GM21447 (cell line): ENCODE measurements at regions not wholly inside any gene's neighbourhood (a gene's known extent, or its start where the extent isn't known, plus 50 kb on each side); places are given as distances from the start of the nearest gene placed in this dataset.
"Not testable (repeated sequence)": the region's sequence is repeated elsewhere in the genome, so short reads cannot be mapped to it uniquely, and the experiment has no call there.

Source experiments
- ATAC-seq: cut with Tn5 transposase; IDR thresholded peaks from one replicate; pipeline ENCODE4 v1.9.1; 2021; ENCODE audit not compliant: unreplicated experiment

DNA sequence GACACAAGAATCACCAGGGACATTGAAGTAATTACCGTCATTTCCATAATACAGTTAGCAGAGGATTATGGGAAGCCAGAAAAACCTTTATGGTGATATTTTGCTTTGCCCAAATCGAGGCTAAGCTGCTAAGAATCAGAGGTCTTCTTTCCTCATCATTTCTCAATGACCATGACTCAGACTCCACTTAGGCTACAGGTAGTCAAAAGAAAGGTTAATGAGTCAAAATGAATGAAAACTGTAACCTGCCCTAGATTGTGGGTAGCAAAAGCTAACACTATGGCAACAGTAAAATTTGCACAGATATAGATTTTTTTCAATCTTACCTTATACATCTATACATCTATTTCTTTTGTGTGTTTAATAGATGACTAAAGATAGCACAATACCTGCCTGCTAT, 185.8 kb downstream of the CARTPT start:
- no peak for ATAC-seq

DNA sequence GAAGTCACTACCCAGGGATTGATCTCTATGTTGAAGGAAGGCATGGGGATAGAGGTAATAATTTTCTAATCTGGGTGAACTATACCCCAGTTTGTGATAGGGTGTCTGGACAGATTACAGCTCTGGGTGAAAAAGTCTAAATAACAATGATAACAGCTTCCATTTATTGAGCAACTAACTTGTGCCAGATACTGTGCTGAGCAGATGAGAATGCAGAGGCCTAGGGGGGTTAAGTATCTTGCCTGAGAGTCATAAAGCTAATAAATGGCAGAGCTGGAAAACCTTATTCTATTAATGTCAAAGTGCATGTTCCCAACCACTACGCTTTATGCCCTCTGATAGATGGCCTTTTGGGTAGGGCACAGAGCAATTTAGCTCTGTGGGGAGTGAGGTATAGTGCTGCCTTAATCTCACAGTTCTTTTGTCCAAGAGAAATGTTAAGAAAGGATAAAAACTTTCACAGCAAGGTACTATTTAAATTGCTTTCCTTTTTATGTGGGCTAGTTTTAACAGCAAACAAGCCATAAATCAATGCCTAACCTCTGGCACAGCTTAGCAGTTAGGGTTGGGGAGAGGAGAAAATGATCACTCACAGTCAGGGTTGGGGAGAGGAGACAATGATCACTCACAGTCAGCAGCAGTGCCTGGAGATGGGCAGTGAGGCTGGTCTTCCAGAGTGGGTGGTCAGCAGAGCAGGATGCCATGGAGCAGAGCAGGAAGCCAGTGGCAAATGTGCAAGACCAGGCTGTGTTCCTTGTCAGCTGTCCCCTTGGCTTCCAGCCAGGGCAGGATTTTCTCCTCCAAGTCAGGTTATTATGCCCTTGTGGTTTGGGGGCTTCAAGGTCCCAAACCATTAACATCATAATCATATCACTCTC, 187.0 kb downstream of the CARTPT start:
- ATAC-seq = no peak

DNA sequence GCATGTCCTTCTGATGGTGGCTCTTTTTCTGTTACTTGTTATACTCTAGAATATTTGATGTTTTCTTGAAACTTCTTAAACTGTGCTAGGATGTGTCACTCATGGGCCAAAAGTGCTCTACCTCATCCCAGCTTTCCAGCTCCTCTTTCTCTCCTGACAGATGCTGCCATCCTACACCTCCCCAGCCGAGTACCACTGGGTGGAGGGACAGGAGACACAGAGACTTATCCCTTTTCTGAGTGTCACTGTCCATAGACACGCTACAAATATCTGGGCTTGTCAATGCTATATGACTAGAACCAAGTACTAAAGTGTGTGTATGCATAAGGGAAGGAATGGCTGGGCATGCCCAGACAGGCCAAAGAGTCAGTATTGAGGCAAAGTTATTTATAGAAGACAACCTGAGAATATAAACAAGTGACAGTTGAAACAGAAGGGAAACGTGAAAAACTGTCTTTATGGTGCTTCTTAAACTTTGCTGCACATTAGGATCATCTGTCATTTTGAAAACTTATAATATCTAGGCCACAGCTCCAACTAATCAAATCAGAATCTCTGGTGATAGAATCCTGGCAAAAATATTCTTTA, 188.0 kb downstream of the CARTPT start:
- no peak for ATAC-seq

DNA sequence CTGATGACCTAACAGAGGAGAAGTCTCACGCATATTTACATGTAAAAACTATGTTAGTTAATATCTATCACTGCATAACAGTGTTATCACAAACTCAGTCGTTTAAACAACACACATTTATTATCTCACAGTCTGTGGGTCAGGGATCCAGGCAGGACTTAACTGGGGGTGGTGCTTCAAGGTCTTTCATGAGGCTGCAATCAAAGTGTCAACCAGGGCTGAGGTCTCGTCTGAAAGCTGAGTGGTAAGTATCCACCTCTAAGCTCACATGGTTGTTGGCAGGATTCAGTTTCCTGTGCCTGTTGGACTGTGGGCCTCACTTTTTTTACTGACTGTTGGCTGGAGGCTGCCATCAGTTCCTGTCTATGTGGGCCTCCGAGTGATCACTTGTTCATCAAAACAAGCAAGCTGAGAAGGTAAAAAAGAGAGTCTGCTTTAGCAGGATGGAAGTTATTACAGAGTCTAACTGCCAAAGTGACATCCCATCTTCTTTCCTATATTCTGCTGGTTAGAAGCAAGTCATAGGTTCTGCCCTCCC, 188.6 kb downstream of the CARTPT start:
- ATAC-seq = no peak

DNA sequence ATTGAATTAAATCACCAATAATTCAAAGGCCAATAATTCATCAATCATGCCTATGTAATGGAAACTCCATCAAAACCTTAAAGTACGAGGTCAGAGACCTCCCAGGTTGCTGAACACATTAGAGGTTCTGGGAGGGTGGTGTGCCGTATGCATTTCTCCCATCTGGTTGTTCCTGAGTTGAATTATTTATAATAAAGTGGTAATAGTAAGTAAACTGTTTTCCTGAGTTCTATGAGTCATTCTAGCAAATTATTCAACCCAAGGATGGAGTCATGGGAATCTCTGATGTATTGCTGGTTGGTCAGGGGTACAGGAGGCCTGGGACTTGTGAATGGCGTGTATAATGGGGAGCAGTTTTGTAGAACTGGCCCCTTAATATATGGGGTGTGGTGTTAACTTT, 191.7 kb downstream of the CARTPT start:
- ATAC-seq = no peak

DNA sequence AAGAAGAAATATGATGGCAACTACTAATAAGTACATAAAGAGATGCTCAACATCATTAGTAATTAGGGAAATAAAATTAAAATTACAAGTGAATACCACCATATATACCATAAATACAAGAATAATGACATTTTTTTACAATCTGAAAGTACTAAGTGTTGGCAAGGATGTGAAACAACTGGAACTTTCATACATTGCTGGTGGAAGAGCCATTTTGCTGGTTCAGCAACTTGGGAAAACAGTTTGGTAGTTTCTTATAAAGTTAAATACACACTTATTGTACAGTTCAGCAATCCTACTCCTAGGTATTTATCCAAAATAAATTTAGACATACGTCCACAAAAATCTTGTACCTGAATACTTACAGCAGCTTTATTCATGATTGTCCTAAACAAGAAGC, 192.9 kb downstream of the CARTPT start:
- no peak for ATAC-seq

DNA sequence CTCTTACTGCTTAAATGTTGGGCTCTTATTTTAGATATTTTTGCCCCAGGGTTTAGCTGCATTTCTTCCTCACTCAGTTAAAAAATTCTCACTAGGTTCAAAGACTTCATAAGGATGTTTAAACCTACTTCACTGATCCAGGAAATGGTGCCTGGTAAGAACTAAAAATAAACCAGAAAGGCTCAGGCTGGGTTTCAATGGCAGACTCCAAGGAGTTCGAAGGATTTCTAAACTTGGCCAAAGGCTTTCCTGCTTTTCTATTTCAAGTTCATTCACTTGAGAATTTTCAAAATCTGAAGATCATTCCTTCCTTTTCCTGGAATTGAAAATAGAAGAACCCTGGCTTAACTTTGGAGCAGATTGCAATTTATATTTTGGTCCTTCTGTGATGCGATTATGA, 193.0 kb upstream of the MAP1B start:
- ATAC-seq = no peak

DNA sequence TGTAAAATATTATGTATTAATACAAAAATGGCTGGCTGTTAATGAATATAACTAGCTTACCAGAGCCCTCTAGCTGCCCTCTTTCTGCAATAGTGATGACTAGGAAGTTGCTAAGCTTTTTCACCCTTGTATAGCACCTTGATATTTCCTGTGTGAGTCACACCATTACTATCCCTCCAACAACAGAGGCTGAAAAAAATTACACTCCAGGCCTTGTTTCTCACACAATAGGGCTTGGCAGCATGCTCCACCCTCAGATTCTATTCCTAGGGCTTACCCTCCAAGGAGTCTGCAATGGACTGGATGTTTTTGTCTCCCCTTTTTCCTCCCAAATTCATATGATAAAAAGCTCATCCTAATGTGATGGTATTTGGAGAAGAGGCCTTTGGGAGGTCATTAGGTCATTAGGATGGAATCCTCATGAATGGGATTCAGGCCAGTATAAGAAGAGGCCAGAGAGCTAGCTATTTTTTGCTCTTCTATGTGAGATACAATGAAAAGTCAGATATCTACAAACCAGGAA, 184.6 kb upstream of the MAP1B start:
- no peak for ATAC-seq

DNA sequence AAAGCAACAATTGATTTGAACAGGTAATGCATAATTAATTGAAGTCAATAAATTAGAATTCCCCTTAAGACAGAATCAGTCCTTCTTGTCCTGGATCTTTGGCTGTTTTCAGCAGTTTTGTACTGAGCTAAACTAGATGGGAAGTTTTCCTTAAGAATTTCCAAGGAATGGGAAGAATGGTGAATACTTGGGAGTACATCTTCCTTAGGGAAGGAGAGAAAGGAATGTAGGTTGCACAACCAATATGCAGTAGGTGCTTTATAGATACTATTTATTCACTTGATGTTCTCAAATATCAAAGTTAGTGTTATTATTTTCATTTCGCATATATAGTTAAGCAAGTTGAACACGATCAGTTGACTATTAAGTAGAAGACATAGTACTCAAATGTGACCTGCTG, 183.5 kb upstream of the MAP1B start:
- ATAC-seq = no peak

DNA sequence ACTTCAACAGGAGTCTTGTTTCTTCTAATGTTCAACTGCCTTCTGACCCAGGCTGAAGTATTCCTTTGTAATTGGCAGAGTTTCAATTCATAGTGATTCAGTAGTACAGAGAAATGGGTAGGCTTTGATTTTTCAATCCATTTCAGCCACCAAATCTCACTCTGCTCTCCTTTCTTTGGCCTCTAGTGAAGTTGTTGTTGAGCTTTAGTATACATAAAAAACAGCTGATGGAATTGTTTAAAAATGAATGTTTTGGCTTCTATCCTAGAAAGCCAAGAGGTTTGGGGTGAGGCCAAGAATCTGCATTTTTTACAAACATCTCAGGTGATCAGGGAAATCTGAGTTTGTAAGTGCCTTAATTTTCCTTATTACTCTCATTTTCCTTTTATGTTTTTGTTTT, 182.9 kb upstream of the MAP1B start:
- no peak for ATAC-seq

DNA sequence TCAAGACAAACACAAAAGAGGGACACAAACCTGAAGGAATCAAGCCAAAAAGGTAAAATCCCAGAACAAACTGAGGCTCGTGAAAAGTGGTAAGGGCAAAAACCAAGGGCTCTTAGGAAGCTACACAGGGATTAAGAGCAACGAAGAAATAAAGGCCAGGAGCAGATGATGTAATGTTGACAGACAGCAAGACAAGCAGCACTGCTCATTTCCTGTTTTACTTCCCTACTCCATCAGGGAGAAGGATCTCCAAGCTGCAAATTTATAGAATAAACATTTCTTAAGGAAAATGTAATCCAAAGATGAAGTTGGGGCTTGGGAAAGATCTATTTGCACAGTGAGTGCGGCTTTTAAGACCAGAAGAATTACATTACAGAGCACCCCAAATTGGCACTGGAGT, 182.3 kb upstream of the MAP1B start:
- ATAC-seq = no peak

DNA sequence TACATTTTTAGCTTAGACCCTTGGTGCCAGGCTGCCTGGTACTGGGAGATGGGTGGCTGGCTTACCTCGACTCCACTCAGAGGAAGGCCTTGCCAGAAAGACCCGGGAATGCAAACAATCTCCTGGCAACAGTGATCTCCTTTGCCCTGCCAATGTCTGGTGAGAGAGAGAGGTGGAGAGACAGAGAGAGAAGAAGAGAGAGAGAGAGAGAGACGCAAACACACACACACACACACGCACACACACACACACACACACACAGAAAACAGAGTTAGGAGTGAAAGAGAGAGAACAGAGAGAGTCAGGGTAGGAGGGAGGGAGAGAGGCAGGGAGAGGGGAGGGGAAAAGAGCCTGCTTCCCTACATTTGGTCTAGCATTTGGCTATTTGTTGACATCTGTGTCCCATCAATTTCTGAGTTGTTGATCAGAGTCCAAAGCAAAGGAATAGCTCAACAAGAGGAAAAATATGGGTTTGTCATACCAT, 181.6 kb upstream of the MAP1B start:
- no peak for ATAC-seq

DNA sequence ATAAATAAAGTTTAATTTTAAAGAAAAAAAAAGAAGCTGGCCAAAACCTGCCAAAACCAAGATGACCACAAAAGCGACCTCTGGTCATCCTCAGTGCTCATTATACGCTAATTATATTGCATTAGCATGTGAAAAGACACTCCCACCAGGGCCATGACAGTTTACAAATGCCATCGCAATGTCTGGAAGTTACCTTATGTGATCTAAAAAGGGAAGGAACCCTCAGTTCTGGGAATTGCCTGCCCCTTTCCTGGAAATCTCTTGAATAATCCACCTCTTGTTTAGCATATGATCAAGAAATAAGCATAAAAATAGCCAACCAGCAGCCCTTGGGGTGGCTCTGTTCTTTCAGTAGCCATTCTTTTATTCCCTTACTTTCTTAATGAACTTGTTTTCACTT, 178.3 kb upstream of the MAP1B start:
- ATAC-seq = no peak

DNA sequence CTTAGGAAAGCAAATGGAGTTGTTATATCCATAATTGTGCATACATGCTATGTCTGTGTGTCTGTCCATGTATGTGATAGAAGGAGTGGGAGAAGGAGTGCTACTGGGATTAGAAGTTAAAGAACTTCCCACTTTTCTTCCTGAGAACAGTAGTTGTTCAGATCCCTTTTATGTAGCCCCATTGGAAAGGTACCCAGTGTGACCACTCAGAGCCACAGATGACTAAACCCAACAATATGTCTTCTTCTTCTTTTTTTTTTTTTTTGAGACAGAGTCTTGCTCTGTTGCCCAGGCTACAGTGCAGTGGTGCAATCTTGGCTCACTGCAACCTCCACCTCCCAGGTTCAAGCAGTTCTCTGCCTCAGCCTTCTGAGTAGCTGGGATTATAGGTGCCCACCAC, 176.7 kb upstream of the MAP1B start:
- ATAC-seq = not testable (repeated sequence)

DNA sequence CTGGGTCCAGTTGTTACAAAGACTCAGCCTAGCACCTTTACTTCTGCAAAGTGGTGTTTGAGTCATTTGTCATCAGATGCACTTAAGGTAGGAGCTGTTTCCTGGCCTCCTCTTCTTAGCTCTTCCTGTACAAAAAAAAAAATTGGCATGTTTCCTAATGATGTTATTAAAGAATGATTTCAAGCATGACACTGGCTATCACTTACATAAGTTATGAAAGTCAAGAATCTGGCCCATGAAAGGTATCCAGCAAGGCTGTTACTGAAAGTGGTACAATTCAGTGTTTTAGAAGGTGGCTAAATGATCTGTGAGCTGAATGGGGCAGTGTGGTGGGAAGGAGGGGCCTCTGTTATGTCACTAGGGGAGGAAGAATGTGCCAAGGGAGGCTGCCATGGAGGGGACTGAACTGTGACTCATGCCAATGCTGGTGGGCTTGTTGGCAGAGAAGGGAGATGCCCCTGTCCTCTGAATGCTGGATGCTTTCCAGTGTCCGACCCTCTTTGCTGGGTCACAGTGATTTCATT, 175.1 kb upstream of the MAP1B start:
- ATAC-seq = no peak

DNA sequence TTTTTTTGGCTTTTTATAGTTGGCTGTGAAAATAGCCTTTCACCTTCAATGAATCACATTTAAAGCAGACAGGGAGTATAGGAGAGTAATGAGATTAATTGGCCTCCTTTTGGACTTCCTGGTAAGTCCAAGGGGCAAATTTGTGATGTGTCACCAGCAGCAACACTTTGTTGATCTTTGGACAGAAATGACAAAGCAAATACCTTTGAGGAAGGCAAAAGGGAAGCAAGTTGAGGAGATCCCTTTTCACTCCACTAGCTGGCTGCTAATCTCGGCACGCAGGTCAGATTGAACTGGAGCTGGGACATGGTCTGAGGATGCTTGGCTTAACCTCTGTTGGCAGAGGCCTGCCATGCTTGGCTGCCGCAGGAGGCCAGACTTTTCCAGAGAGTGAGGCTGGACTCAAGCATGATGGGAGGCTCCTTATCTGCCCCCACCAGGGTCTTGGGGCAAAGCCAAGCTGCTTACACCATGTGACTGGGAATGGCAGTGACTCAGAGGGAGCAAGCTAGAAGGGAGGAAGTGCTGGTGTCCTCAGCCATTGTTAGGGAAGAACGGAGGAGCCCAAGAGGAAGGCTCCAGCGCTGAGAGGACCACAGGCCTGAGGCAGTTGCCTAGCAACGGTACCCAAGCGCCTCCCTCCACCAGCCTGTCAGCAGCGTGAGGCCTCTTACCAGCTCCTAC, 174.5 kb upstream of the MAP1B start:
- no peak for ATAC-seq

DNA sequence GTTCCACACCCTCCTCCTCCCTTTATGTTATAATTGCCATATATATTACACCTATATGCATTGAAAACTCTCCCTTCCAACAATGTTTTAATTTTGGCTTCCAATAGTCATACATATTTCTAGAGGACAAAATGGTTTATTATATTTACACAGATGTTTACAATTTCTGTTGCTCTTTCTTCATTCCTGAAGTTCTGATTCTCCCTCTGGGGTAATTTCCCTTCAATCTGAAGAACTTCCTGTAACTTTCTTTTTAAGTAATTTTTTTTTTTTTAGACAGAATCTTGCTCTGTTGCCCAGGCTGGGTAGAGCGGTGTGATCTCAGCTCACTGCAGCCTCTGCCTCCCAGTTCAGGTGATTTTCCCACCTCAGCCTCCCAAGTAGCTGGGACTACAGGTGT, 173.0 kb upstream of the MAP1B start:
- no peak for ATAC-seq

DNA sequence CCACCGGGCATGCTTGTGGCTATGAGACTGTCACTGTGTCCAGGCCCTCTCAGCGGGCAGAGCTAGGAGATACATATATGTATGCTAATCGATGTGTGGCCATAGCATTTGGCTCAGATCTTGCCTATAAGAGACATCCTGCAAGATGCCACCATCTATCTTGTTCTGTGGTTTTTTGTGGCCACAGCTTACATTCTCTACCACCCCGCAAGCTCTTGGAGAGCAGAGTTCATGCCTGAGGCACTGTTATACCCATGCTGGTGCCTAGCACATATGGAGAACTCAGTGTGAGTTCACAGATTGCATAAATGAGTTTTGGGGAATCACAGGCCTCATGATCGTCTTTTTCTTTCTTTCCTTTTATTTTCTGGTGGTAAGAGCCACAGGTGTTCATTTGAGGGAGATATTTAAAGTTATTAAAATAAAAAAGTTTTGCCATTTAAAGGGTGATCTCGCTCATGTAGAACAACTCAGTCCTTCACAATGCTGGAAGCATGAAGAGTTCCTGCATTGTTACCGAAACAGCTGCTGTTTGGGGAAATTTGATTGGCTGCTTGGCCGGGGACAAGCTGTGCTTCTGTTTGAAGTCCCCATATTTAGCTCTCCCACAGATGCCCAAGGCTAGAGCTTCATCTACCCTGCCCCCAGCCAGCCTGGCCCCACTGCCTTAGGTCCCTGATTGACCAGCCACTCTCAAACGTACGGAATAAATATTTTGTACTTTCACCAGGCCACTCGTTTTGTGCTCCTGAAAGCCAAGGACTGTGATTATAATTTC, 169.2 kb upstream of the MAP1B start:
- ATAC-seq = no peak

DNA sequence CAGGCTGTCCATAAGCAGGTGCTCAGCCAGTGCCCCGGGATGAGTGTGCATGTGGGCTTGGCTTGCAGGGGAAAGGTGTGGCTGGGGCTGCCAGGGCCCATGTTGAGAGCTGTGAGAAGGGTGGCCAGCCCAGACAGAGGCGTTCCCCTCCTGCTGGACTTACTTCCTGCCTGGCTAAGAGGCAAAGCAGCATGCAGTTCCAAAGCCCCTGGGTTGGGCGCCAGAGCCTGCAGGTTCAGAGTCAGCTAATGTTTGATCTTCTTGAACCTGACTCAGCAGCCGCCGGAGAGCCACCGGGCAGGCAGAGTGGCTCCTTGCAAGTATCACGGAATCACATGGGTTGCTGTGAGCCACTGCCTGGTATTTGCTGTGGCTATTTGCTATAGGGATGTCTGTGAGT, 168.4 kb upstream of the MAP1B start:
- no peak for ATAC-seq

DNA sequence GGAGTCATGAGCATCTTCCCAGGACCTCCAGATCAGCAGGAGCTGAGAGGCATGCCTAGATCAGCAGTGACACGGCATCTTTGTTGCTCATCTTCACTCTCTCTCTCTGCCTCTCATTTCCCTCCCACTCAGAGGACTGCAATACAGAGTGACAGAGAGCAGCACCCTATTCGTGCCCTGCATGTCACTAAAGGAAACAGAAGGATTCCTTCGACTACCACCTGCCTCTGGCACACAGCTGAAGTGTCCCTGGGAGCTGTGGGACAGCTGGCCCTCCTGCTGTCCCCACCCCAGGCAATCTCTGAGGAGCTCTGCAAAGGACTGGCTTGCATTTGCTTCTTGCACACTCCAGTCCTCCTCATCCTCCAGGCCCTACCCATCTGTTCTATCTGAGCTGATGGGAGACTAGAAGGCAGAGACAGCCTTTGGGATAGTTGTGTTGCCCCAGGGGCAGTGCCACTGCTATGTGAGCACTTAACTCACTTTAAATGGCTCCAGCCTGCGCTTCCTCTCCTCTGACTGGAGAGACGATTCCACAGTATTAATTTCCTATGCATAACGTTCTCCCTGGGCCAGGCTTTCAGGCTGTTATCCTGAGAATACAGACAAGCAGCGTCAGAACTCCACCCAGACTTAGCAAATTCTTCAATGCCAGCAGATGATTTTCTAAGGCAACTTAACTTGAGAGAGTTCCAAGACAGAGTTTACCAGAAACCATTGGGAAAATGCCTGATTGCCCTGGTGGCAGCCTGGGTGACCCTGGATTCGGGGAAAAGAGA, 167.6 kb upstream of the MAP1B start:
- no peak for ATAC-seq
